ENCODE measurements at regions not wholly inside any gene's neighbourhood (a gene's known extent, or its start where the extent isn't known, plus 50 kb on each side); places are given as distances from the start of the nearest gene placed in this dataset.

DNA sequence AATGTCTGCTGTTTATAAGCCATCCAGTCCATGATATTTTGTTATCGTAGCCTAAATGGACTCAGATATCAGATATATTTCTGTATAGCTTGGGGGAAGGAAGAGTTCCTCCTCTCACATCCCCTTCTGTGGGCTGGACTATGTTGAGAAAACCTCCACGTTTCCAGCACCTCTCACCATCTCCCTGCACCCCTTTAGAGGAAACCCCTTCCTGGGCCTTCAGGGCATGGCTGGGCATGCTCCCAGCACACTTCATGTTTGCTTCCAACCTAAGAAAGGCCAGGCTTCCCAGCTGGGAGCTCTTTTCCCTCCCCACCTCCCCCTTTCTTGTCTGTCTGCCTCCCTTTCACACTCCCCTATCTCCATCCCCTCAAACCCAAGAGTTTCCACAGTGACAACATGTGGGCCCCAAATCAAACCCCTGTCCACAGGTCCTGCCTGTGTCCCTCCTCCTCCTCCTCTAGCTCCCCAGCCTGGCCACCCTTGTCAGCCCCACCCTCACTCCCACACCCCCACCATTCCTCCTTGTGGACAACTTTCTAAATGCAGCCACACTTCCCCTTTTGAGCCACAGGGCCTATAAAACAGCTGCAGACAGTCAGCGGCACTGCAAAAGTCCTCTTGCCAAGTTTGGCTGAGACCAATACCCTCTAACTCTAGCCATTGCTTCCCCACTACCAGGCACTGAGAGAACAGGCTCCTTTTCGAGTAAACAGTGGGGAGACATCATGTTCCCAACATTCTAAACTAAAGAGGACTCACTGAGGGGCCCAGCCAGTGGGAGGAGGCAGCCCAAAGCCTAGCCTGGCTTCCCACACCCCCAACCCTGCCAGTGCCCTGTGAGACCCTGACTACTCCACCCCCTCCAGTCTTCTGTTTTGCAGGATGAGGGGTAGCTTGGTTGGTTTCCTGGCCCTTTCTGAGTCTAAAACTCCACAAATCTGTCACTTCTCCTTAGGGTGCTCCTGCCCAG, 120.5 kb downstream of the ZFP36L2 start:
- no peak for DNase-seq (ENCODE audit: low read depth)

DNA sequence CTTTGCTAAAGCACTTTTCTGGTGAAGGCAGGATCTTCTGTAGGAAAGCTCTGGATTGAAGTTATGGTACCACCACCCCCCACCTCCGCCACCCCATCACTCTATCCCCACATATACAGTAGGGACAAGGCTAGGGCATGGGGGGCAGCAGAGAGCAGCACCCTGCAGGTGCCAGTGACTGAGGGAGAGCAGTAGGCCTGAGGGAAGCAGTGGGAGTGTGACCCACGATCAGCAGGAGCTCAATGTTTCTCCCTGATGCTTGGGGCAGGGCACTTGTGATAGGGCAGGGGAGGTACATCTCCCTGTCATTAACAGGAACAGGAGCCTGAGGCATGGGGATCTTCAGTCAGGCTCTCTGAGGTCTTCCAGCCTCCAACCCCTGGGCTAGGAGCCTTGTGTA, 121.6 kb downstream of the ZFP36L2 start:
- no peak for DNase-seq (ENCODE audit: low read depth)

DNA sequence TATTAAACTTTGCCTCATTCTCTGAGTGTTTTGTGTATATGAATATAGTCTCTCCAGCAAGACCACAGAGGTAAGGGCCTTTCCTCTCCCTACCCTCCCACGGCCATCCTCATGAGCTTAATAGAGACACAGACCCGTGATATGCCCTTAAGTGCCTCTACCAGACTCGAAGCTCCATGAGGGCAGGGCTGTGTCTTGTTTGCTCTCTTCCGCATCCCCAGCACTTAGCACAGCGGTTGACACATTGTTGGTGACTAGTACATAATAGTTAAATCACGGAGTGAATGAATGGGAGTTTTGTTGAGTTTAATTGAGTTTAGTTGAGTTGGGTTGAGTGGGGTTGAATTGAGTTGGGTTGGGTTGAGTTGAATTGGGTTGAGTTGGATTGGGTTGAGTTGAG, 122.3 kb downstream of the ZFP36L2 start:
- no peak for DNase-seq (ENCODE audit: low read depth)

DNA sequence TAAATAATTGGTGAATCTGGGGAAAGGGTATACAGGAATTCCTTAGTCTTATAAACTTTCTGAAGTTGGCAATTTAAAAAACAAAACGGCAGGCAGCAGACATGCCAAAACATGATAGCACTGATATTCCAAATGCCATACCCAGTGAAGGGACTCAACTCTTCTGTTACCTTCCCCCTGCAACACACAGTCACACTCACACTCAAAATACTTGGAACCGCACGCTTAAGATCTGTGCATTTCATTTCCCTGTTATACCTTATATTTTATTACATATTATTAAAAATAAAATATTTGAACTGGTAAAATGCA, 123.4 kb downstream of the ZFP36L2 start:
- DNase-seq (ENCODE audit: low read depth) = no peak

DNA sequence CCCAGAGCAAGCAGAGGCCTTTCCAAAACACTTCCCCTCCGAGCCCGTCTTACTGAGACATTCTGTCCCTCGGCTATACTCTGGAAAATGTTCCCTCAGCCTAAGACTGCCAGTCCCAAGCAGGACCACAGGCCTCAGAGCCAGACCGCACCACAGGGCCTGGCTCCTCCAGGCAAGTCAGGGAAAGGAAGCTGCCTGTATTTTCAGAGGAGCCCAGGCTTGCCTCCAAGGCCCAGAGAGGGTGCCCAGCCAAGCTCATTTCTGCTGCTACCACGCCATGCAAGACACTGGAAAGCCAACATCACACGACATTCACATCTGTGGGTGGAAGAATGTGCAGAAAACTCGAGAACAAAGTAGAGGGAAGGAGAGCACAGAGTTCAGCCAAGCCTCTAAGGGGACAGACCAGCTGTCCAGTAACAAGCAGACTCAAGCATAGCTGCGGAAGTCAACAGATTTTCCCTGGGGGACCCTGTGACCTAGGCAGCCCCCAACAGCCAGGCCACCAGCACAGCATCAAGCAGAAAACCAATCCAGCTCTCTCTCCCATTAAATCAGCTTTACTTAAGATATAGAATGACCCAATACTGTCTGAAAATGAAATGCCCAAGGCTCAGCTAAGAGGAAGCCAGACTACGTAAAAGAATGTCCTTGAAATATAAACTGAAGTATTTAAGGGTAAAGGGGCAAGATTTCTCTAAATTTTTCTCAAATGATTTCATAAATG, 123.9 kb downstream of the ZFP36L2 start:
- no peak for DNase-seq (ENCODE audit: low read depth)

DNA sequence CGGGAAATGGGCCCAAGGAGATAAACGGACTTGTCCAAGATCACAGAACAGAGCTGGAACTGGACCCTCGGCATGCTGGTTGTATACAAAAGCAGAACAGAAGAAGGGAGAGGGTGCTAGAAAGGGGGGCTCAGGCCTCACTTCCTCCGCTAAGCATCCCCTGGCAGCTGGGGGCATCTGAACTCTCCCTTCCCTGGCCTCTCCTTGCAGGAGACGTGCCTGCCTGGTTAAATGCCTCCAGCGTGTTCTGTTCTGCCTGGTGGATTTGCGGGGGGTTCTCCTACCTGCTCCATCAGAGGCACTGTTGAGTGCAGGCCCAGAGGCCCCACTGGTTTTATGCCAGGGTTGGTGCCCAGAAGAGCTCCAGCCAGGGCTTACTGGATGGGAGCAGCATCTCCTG, 124.7 kb downstream of the ZFP36L2 start:
- DNase-seq (ENCODE audit: low read depth) = no peak

DNA sequence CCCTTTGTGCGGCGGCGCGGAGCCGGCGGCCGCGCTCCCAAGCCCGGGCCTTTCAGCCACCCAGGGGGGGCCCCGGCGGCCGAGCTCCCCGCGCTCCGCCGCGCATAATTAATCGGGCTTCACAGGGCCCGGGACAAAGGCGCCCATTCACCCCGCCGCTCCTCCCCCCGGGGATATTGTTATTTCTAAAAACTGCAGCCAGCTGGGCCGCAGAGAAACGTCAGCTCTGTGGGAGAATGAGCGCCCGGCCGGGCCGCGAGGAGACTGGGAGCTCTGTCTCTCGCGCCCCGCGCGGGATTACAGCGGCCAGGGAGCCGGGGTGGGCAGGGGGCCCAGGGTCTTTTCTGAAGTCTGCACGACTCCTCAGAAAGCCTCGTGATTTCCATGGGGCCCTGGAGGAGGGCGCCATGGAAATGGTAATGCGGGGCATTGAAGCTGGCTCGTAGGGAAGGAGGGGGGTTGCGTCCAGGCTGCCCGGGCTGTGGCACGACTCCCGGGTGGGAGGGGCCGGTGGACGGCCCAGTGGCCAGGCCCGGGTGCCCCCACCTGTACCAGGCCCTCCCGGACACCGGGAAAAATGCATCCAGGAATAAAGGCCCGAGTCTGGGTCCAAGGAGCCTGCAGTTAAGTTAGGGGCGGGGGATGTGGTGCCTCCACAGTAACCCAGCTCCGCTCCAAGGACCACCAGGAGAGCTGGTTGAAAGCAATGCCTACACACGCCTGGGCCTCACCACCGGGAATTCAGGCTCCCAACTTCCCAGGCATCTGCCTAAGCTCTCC, 125.3 kb downstream of the ZFP36L2 start:
- no peak for DNase-seq (ENCODE audit: low read depth)

DNA sequence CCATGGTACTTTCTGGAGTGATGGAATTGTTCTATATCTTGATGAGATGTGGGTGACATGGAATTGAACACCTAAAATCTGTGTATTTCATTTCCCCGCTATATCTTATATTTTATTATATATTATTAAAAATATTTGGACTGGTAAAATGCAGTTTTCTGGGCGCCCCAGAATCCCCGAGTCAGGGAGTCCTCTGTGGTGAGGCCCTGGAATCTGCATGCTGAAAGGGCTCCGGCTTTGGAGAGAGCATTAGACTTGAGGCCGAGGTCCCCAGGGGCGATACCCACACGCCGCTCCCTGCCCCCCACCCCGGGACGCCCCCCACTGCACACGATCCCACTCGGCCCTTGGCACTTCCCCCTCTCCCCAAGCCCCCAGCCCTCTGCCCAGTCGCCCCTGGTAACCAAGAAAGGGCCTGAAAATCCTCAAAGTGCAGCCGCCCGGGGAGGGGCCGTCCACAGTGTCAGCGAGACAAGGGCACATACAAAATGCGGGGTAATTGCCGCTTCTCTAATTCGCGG, 126.0 kb downstream of the ZFP36L2 start:
- DNase-seq (ENCODE audit: low read depth) = no peak

DNA sequence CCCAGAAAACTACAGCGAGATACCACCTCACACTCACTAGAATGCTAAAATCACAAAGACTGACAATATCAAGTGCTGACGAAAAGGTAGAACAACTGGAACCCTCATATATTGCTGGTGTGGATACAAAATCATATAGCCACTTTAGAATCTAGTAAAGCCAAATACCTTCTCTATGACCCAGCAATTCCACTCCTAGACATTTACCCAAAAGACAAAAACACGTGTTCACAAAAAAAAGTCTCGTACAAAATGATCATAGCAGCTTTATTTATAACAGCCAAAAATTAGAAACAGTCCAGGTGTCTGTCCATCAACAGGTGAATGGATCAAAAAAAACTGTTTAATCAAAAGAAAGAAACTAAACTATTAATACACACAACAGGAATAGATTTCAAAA, 126.6 kb downstream of the ZFP36L2 start:
- no peak for DNase-seq (ENCODE audit: low read depth)

DNA sequence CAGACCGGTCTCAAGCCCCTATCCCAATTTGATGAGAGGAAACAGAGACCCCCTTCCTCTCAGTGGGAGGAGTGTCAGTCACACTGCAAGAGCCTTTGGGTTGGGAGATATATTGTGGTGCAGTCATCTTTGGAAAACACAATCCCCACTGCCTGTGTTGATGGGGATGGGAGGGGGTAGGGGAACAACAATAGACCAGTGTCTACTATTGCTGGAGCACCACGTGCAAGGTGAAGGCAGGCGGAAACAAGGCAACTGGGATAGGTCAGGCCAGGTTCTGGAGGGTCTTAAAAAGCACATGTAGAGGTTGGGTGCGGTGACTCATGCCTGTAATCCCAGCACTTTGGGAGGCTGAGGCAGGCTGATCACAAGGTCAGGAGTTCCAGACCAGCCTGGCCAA, 127.9 kb downstream of the ZFP36L2 start:
- no peak for DNase-seq (ENCODE audit: low read depth)

DNA sequence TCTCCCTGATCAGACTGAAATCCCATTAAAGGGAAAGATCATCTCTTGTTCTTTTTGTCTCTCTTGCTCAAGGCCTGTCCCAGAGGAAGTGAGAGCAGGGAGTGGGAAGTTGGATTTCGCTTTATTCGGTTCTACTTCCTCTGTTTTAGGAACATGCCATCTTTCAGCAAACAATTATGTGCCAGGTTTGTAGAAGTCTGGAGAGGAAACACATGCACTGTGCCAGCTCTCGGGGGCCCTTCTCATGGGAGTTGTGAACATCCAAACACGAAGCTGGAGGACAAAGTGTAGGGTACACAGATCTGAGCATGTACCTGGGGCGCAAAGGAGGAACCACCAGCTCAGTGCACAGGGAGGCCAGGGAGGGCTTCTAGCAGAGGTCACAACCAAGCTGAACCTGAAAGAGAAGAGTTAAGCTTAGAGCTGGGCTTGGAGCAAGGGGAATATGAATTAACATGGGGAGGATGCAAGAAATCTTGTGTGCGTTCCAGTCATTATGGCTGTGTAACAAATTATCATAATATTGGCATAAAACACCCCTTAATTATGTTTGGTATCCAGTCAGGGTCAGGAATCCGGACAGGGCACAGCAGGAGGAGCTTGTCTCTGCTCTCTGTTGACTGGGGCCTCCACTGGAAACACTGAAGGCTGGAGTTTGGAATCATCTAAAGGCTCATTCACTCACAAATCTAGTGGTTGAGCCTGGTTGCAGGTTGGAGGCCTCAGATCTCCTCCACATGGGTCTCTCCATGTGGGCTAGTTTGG, 128.6 kb downstream of the ZFP36L2 start:
- no peak for DNase-seq (ENCODE audit: low read depth)

DNA sequence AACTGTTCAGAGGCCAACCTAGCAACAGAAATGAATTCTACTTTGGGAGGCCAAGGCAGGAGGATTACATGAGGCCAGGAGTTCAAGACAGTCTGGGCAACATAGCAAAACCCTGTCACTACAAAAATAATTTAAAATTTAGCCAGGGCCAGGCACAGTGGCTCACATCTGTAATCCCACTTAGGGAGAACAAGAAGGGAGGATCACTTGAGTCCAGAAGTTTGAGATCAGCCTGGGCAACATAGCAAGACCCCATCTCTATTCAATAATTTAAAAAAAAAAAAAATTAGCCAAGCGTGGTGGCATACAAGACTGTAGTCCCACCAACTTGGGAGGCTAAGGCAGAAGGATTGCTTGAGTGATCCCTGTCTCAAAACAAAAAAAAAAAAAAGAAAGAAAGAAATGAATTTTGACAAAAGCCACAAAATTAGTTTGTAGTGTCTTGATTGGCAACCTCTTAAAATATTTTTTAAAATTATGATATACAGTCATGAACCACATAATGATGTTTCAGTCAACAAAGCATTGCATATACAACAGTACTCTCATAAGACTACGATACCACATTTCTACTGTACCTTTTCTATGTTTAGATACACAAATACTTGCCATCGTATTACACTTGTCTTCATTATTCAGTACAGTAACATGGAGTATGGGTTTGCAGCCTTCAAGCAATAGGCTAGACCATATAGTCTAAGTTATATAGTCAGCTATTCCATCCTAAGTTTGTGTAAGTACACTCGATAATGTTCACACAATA, 130.7 kb downstream of the ZFP36L2 start:
- no peak for DNase-seq (ENCODE audit: low read depth)

DNA sequence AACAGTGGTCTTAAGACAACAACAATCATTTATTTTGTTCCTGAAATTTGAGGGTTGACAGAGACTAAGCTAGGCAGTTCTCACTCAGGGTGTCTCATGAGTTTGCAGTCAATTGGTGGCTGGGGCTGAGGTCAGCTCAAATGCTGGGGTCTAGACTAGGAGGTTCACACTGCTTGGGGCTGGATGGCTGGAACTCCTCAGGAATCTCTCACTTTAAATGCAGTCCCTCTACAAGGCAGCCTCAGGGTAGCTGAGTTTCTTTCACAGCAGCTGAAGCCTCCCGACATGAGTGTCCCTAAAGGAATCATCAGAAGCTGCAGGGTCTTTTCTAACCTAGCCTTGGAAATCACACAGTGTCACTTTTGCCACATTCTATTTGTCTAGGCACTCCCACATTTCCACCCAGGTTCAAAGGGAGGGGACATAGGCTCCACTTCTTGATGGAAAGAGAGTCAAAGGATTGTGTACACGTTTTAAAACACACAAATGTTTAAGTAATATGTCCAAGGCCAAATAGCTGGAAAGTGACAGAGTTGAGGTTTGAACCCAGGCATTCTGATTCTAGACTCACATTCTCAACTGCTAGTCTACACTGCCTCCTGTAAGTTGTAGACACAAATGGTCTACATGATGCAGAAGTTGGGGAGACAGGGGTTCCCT, 133.8 kb downstream of the ZFP36L2 start:
- DNase-seq (ENCODE audit: low read depth) = no peak

DNA sequence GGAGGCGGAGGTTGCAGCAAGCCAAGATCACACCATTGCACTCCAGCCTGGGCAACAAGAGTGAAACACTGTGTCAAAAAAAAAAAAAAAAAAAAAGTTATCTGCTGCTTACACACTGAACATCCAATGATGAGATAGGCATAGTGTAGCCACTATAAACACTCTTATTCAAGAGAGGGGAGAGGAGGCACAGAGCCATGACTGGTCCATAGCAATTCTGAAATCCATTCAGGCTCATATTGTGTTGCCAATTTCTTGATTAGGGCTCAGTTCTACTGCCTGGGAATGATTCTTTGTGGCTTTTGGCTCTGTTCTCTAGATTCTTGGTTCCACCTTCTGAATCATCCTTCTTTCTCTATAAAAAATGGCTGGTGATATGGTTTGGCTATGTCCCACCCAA, 136.1 kb downstream of the ZFP36L2 start:
- no peak for DNase-seq (ENCODE audit: low read depth)

DNA sequence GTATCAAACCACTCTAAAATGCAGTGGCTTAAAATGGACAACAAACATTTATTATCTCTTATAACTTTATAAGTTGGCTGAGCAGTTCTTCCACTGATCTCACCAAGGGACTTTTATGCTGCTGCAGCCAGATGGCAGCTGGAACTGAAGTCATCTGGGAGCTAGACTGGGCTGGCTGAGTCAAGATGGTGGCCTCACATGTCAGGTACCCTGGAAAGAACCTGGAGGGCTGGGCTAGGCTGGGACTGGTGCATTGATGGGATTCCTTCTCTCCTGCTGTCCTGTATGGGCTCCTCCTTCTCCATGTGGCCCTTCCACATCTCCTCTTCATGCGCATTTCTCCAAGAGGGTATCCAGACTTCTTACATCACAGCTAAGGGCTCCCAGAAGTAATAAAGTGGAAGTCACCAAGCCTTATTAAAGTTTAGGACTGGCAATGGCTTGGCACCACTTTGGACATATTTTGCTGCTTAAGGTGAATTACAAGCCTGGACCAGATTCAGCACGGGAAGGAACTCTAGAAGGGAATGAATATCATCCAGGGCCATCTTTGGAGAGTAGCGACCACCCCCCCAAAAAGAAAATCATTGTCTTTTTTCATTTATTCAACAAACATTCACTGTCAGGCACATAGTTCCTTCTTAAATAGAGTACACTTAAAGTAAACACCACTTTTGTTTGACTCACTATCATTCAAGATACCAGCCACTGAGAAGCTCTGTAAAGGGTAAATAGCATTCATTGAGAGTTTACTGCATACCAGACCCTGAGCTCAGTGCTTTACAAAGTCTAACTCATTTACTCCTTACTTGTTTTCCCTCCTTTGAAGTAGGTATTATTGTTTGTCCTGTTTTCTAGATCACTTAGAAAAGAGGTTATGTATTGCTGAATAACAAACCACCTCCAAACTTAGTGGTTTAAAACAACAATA, 138.0 kb downstream of the ZFP36L2 start:
- no peak for DNase-seq (ENCODE audit: low read depth)

DNA sequence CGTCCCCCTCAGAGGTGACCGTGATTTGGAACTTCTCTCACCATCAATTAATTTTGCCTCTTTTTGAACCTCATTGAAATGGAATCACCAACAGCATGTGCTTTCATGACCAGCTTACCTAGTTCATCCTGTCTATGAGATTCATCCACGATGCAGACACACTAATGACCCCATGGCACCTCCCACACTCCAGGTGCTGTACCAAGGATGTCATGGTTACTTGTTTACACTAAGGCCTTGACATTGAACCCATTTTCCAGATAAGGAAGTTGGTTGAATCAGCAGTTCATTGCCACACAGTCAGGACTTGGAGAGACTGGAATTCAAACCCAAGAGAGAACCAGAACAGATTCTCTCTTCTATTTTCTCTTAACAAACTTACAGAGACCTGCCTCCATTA, 139.0 kb downstream of the ZFP36L2 start:
- DNase-seq (ENCODE audit: low read depth) = no peak

DNA sequence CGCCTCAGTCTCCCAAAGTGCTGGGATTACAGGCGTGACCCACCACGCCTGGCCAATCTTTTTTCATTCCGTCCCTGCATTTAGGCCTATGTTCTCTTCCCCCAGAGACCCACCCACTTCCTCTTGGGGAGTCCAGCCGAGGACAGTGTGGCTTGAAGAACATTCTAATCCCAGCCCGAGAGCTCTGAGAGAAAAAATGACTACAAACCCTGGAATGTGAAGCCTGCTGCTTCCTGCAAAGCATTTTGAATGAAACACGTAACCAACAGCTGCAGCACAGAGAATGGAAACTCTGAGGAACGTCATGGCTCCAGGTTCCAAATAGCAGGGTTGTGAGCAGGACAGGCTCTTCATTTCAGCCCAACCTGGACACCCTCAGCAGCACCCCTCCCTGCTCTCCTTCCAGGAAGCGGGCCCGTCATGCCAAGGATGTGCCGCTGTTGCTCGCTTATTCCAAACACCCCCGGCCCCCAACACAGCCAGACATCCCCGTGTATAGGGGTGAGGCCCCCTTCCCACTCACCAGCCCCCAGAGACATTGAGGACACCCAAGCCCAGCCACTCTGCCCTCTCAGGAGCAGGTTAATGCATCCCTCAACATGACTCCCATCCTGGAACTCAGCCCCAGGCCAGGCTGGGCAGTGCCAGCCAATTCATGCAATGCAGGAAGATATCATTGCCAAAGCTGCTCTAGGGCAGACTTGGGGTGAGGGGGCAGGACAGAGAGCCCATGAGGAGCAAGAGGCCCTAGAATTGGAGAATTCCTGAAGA, 139.8 kb downstream of the ZFP36L2 start:
- DNase-seq (ENCODE audit: low read depth) = no peak

DNA sequence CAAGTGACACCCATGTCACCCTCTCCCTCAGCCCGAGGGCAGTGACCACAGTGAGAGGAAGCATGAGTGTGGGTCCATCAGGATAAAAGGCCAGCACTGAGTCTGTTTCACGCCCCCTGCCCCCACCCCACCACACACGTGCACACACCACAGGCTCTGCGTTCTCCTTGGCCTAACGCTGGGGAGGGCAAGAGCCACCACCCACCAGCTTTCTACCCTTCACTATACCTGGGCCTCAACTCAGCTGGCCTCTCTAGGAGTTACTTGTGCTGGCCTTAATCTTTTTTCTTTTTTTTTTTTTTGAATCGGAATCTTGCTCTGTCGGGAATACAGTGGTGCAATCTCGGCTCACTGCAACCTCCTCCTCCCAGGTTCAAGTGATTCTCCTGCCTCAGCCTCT, 140.5 kb downstream of the ZFP36L2 start:
- no peak for DNase-seq (ENCODE audit: low read depth)

DNA sequence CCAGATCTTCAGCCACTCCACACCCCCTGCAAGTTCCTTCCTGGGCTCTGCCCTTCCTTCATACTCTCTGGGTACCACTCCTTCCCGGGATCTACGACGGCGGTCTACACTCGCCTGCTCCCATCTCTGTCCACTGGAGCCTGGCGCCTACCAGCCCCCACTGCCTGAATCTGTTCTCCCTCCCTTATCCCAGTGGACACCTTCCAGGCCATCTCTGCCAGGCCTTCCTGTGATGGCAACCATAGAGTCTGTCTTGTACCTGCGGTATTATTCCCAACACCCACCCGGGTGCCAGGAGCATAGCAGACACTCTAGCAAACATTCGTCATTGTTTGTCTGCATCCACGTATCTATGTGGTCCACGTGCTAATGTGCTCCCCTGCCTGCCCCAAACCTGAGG, 140.9 kb downstream of the ZFP36L2 start:
- no peak for DNase-seq (ENCODE audit: low read depth)
